Activated T-cell treated with anti-CD3 and anti-CD28 coated beads for 4 hours (primary cell): ENCODE measurements at regions not wholly inside any gene's neighbourhood (a gene's known extent, or its start where the extent isn't known, plus 50 kb on each side); places are given as distances from the start of the nearest gene placed in this dataset.
A peak's percentile ranks its signal among the peaks of the same experiment; 100 is the strongest.
"Not testable (repeated sequence)": the region's sequence is repeated elsewhere in the genome, so short reads cannot be mapped to it uniquely, and the experiment has no call there.

ENCODE experiments used
- DNase-seq: peaks from one replicate; pipeline ENCODE4 v3.0.0-alpha.2; 2020

- DNase-seq: no peak
Measured at GRCh38 chr4:53959343-53960120, 104.9 kb downstream of the CHIC2 start.

GRCh38 chr4:53956454-53956853 is 108.0 kb downstream of the CHIC2 start:
- no peak for DNase-seq

GRCh38 chr4:53956053-53956452 is 108.4 kb downstream of the CHIC2 start:
- no peak for DNase-seq

- DNase-seq: no peak
Measured at GRCh38 chr4:53951414-53951813, 113.0 kb downstream of the CHIC2 start.

- no peak for DNase-seq
Measured at GRCh38 chr4:53943345-53944085, 120.9 kb downstream of the CHIC2 start.

- no peak for DNase-seq
Measured at GRCh38 chr4:53942712-53943111, 121.7 kb downstream of the CHIC2 start.

GRCh38 chr4:53941331-53941730 is 123.1 kb downstream of the CHIC2 start:
- no peak for DNase-seq

GRCh38 chr4:53939892-53940291 is 124.5 kb downstream of the CHIC2 start:
- DNase-seq: not testable (repeated sequence)

GRCh38 chr4:53937918-53938317 is 126.5 kb downstream of the CHIC2 start:
- no peak for DNase-seq

- DNase-seq: no peak
Measured at GRCh38 chr4:53937327-53937726, 127.1 kb downstream of the CHIC2 start.

- DNase-seq: no peak
Measured at GRCh38 chr4:53935780-53936179, 128.6 kb downstream of the CHIC2 start.

GRCh38 chr4:53932796-53933610 is 131.4 kb downstream of the CHIC2 start:
- no peak for DNase-seq

GRCh38 chr4:53931461-53931961 is 132.9 kb downstream of the CHIC2 start:
- DNase-seq: no peak

GRCh38 chr4:53929955-53930798 is 134.2 kb downstream of the CHIC2 start:
- peak; percentile 45 for DNase-seq

- DNase-seq: no peak
Measured at GRCh38 chr4:53929311-53929710, 135.1 kb downstream of the CHIC2 start.

- DNase-seq: no peak
Measured at GRCh38 chr4:53928825-53929224, 135.6 kb downstream of the CHIC2 start.

GRCh38 chr4:53925050-53925605 is 139.3 kb downstream of the CHIC2 start:
- DNase-seq: no peak

- DNase-seq: no peak
Measured at GRCh38 chr4:53924333-53925049, 139.9 kb downstream of the CHIC2 start.

- no peak for DNase-seq
Measured at GRCh38 chr4:53923921-53924320, 140.5 kb downstream of the CHIC2 start.

GRCh38 chr4:53921856-53922255 is 142.5 kb downstream of the CHIC2 start:
- no peak for DNase-seq

GRCh38 chr4:53920883-53921282 is 143.5 kb downstream of the CHIC2 start:
- DNase-seq: no peak
